HFFc6 (cell line): ENCODE measurements at regions not wholly inside any gene's neighbourhood (a gene's known extent, or its start where the extent isn't known, plus 50 kb on each side); places are given as distances from the start of the nearest gene placed in this dataset.
A peak's percentile ranks its signal among the peaks of the same experiment; 100 is the strongest.

Experiments used
- DNase-seq: peaks from one replicate; pipeline ENCODE4 v3.0.0-alpha.2; 2018
- H3K27ac Mint-ChIP-seq: 2 replicates; pipeline ENCODE4 v1.8.0; 2020; ENCODE audit warnings: mild to moderate bottlenecking, mixed read lengths
- H3K27me3 Mint-ChIP-seq: 2 replicates; pipeline ENCODE4 v1.8.0; 2021; ENCODE audit warnings: mild to moderate bottlenecking, moderate library complexity, mixed read lengths; ENCODE audit not compliant: insufficient read depth
- H3K36me3 Mint-ChIP-seq: 2 replicates; pipeline ENCODE4 v1.8.0; 2021; ENCODE audit warnings: low read depth, mixed read lengths
- H3K4me1 Mint-ChIP-seq: 2 replicates; pipeline ENCODE4 v1.8.0; 2020; ENCODE audit warnings: low read depth, mixed read lengths
- H3K4me3 Mint-ChIP-seq: 2 replicates; pipeline ENCODE4 v1.8.0; 2020; ENCODE audit warnings: mild to moderate bottlenecking, moderate library complexity, mixed read lengths
- H3K9me3 Mint-ChIP-seq: 2 replicates; pipeline ENCODE4 v1.8.0; 2020; ENCODE audit warnings: mild to moderate bottlenecking, mixed read lengths
- TF ChIP-seq, protein P1 (sequence below): fragments of 200-600 bp; sonication (generic); IDR thresholded peaks from 2 replicates; pipeline ENCODE4 v1.5.0; 2021; ENCODE audit warnings: antibody characterized with exemption, mild to moderate bottlenecking

DNA sequence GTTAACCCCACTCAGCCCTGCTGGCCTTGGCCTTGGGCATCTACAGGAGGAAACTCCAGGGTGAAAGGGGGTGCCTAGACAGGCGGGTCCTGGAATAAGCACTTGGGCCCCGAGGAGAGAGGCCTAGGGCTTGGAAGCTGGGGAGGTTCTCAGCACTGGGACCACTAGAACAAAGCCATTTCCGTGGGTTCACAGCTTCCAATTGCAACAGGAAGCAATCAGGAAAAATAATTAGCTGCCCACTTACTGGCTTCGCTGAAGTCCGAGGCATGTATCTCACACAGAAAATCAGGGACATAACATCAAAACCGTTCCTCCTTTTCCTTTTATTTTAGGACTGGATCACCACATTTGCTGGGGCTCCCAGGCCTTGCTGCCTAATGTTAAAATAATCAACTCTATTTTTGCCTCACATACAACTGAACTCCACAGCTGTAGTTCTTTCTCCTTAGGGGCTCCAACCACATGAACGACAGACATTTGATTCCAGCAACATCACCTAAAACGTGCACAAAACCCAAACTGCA is 161.1 kb upstream of the GRK3 start:
- no peak for DNase-seq
- TF ChIP-seq, protein P1, sequence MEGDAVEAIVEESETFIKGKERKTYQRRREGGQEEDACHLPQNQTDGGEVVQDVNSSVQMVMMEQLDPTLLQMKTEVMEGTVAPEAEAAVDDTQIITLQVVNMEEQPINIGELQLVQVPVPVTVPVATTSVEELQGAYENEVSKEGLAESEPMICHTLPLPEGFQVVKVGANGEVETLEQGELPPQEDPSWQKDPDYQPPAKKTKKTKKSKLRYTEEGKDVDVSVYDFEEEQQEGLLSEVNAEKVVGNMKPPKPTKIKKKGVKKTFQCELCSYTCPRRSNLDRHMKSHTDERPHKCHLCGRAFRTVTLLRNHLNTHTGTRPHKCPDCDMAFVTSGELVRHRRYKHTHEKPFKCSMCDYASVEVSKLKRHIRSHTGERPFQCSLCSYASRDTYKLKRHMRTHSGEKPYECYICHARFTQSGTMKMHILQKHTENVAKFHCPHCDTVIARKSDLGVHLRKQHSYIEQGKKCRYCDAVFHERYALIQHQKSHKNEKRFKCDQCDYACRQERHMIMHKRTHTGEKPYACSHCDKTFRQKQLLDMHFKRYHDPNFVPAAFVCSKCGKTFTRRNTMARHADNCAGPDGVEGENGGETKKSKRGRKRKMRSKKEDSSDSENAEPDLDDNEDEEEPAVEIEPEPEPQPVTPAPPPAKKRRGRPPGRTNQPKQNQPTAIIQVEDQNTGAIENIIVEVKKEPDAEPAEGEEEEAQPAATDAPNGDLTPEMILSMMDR, result no peak
- Mint-ChIP-seq H3K36me3 (no peaks in the 10 kb centered on the region), H3K4me3 (peak overlapping the region; percentile 90), H3K9me3 (no peaks in the 10 kb centered on the region), H3K27ac (peak overlapping the region; percentile 83), H3K4me1 (peaks cover 44% of the 10 kb centered on the region), H3K27me3 (peaks cover 3% of the 10 kb centered on the region; the same call in 1 of the 2 replicates)

DNA sequence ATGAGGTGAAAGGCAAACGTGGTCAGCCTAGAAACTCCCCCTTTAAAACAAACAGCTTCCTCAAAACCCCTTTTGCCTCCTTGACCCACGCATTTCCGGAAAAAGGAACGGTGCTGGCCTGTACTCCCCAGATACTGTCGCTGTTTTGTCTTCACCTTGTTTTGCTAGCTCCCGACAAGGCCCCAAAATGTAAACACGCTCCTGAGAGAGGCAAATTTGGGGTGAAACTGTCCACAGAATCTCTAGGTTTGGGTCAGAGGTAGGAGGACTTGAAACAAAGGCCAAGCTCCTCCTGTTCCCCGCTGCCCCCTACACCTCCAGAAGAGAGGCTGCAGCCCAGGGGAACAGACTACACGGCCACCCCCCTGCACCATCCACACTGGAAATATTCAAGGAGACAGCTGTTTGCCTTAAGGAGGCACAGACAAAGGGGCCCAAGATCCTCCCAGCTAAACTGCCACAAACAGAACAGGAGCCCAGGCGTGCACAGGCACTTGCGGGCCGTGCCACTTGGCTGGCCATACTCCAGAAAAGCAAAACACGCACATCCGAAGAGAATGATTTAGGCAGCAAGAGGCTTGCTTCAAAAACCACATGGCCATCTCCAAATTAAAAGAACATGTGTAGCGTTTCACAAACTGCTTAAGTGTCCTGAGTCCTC is 160.5 kb upstream of the GRK3 start:
- peak; percentile 34 for DNase-seq
- Mint-ChIP-seq H3K27ac (peak overlapping the region; percentile 83), H3K9me3 (no peaks in the 10 kb centered on the region), H3K4me1 (peaks cover 44% of the 10 kb centered on the region), H3K4me3 (peak overlapping the region; percentile 90), H3K27me3 (peaks cover 3% of the 10 kb centered on the region; the same call in 1 of the 2 replicates), H3K36me3 (no peaks in the 10 kb centered on the region)
- TF ChIP-seq, protein P1, result no peak

DNA sequence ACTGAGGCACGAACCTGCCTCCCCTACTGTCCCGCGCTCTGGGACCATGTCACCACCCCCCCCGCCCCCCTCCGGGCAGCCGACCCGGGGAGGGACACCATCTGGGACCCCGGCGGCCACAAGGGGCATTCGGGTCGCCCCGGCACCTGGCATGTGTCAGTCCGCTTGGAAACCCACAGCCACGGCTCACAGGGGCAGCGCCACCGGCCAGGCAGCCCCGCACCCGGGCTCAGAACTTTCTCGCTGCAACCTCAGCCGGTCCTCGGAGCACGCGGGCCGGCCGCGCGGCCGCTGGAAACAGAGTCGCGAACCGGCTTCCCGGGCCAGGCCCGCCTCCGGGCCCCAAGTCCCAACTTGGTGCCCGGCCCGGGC is 159.9 kb upstream of the GRK3 start:
- Mint-ChIP-seq H3K4me1 (peaks cover 44% of the 10 kb centered on the region), H3K27me3 (peaks cover 3% of the 10 kb centered on the region; the same call in 1 of the 2 replicates), H3K9me3 (no peaks in the 10 kb centered on the region), H3K27ac (peak overlapping the region; percentile 83), H3K36me3 (no peaks in the 10 kb centered on the region), H3K4me3 (peak overlapping the region; percentile 90)
- TF ChIP-seq, protein P1, result no peak
- no peak for DNase-seq

DNA sequence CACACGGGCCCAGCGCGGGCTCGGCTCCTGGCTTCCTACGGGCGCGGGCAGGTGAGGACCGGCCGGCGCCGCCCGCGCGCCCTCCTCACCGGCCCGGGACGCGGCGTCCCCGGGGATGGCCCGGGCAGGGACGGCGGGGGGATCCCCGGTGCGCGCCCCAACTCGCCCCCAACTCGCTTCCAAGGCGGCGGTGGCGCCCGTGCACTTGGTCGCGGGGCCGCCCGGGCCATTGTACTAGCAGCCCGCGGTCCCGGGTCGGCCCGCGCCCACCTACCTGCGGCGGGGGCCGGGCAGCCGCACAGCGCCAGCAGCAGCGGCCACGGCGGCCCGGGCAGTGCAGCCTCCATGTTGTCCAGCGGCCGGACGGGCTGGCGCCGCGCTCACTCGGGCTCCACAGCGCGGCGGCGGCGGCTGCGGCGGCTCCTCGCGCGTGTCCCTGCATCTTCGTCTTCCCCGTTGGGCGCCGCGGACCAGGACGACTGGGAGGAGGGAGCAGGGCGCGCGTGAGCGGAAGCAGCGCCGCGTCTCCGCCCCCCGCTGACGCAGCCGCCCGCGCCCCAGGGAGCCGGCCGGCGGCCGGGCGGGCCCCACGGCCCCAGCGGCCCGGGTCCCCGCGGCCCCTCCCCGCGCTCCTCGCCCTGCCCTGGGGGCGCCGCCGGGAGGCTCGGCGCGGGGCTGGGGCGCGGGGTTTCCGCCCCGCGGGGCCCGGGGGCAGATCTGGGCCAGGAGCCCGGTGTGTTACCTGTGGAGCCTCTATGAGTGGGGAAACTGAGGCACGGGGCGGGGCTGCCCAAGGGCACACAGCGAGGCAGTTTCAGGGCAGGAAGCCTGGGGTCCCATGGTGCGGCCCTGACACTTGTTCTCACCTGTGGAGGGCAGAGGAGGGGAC is 159.3 kb upstream of the GRK3 start:
- peak overlapping the region; percentile 84 for H3K4me3 Mint-ChIP-seq
- no peaks in the 10 kb centered on the region for H3K9me3 Mint-ChIP-seq
- peaks cover 9% of the 10 kb centered on the region for H3K27me3 Mint-ChIP-seq
- no peaks in the 10 kb centered on the region for H3K36me3 Mint-ChIP-seq
- peak overlapping the region; percentile 76 for H3K27ac Mint-ChIP-seq
- DNase-seq, result peak; percentile 47
- TF ChIP-seq, protein P1, result no peak
- peaks cover 44% of the 10 kb centered on the region for H3K4me1 Mint-ChIP-seq

DNA sequence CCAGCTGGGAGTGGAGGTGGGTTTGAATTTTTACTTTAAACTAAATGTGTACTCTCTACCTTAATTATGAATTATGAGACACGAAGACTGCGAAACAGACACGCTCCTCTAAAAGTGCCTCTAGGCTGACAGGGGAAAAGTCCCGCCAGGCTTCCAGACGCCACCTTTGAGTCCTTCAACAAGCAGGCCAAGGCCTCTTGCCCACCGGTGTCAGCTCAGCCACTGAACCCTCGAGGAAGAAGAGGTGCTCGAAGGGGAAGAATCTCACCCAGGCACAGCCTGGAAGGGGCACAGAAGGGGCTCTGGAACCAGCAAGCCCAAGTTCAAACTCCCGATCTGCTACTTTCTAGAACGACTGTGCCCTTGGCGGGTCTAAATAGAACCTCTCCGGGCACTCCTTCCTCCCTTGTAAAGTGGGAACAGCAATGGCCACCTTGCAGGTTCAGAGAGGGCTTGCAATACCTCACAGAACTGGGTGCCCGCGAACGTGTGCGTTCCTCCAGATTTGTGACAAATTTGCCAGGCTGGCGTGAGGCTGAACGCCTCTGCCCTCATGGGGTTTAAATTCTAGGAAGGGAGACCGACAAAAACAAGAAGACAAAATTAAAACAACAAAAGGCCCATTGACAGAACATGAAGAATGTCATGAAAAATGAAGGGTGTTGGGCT is 158.5 kb upstream of the GRK3 start:
- DNase-seq, result no peak
- Mint-ChIP-seq H3K4me3 (peak overlapping the region; percentile 84), H3K9me3 (no peaks in the 10 kb centered on the region), H3K27me3 (peaks cover 13% of the 10 kb centered on the region), H3K27ac (peak overlapping the region; percentile 76), H3K36me3 (no peaks in the 10 kb centered on the region), H3K4me1 (peaks cover 37% of the 10 kb centered on the region)
- TF ChIP-seq, protein P1, result no peak
